Testis (tissue), 2 donors: ENCODE measurements at regions not wholly inside any gene's neighbourhood (a gene's known extent, or its start where the extent isn't known, plus 50 kb on each side); places are given as distances from the start of the nearest gene placed in this dataset.

ENCODE experiments used
- POLR2A ChIP-seq: fragments of 450-650 bp; IDR thresholded peaks from one replicate; pipeline ENCODE4 v1.6.1; 2017; ENCODE audit warnings: antibody characterized with exemption, mild to moderate bottlenecking, moderate library complexity
- TF ChIP-seq, protein P1 (sequence below), 3 experiments: fragments of 450-650 bp in 2 of 3; fragments of 200-600 bp in 1 of 3; sonication (generic) in 1 of 3; IDR thresholded peaks; one replicate each; pipeline ENCODE4 v1.5.1; 2016 to 2019; ENCODE audit warnings: antibody characterized with exemption in 3 of 3, mild to moderate bottlenecking in 2 of 3, moderate library complexity in 1 of 3

DNA sequence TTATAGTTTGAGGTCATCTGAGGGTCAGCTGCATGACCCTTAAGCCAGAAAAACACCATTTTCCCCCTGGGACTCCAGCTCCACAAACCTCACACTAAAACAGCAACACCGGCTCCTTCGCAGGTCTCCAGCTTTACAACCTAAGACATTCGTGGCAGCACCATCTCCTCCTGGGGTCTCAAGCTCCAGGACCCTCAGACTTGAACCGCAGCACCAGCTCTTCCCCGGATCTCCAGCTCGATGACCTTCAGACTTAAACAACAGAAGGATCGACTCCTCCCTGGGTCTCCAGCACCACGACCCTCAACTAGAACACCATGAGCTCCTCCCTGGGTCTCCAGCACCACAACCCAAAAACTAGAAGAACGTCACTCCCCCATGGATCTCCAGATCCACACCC, 233.7 kb upstream of the CNTN6 start:
- TF ChIP-seq, protein P1, sequence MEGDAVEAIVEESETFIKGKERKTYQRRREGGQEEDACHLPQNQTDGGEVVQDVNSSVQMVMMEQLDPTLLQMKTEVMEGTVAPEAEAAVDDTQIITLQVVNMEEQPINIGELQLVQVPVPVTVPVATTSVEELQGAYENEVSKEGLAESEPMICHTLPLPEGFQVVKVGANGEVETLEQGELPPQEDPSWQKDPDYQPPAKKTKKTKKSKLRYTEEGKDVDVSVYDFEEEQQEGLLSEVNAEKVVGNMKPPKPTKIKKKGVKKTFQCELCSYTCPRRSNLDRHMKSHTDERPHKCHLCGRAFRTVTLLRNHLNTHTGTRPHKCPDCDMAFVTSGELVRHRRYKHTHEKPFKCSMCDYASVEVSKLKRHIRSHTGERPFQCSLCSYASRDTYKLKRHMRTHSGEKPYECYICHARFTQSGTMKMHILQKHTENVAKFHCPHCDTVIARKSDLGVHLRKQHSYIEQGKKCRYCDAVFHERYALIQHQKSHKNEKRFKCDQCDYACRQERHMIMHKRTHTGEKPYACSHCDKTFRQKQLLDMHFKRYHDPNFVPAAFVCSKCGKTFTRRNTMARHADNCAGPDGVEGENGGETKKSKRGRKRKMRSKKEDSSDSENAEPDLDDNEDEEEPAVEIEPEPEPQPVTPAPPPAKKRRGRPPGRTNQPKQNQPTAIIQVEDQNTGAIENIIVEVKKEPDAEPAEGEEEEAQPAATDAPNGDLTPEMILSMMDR (IDR thresholded peaks at IDR 0.05), result no peak
- no peak for TF ChIP-seq POLR2A
